Activated CD4-positive, alpha-beta T cell treated with anti-CD3 and anti-CD28 coated beads for 4 hours (primary cell): ENCODE measurements at regions not wholly inside any gene's neighbourhood (a gene's known extent, or its start where the extent isn't known, plus 50 kb on each side); places are given as distances from the start of the nearest gene placed in this dataset.
"Not testable (repeated sequence)": the region's sequence is repeated elsewhere in the genome, so short reads cannot be mapped to it uniquely, and the experiment has no call there.

Experiments
- DNase-seq, 2 donors: peaks; one replicate each; pipeline ENCODE4 v3.0.0-alpha.2; 2020

- no peak for DNase-seq
These were observed 80.0 kb downstream of the SHOX2 start for GRCh38 chr3:158026236-158026635.

GRCh38 chr3:158019897-158020296, 86.3 kb downstream of the SHOX2 start:
- DNase-seq = not testable (repeated sequence)

- DNase-seq = no peak
These were observed 87.8 kb downstream of the SHOX2 start for GRCh38 chr3:158018462-158018861.

- DNase-seq = no peak
These were observed 93.3 kb downstream of the SHOX2 start for GRCh38 chr3:158012901-158013300.

DNA sequence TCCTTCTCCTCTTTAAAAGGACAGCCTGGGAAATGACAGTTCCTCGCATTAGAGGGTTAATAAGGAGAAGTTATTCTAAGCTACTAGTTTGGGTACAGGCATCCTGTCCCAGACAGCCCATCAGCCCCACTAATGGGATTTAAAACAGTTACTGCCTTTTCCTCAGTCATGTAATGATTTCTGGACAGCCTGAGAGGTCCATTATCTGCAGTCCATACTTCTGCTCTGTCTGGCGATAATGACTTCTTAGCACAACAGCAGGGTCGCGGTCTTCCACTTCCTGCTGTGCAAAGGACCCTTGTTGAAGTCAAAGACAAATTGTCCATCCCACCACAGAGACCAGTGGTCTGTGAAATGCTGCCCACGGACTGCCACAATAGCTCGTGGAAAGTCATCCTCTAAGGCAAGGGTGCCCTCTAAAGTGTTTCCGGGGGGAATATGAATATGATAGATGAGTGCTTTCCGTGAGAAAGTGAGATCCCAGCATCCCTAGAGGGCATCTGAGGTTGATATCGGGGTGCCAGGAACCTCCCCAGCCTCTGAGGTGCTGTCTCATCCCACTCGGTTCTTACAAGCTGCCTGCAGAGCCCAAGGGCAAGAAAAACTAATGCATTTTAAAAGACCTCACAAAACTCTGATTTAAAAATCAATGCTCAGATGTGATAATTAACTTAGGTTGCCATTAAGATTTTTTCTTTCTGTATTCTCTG, 100.7 kb downstream of the SHOX2 start:
- no peak for DNase-seq

DNA sequence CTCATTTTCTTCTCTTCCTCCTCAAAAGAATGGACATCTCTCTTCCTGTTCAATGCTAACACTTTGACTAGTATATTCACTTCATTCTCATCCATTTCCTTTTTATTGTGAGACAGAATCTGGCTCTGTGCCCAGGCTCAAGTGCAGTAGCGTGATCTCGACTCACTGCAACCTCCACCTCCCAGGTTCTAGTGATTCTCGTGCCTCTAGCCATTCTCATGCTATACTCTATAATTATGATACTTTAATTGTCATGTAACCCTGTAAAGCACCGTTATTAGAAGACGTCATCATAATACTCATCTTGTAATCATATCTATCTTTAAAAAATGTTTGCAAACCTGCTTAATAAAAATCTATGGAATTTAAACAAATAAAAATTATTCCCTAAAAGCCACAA, 107.0 kb downstream of the SHOX2 start:
- DNase-seq = no peak

- DNase-seq = no peak
These were observed 123.9 kb downstream of the SHOX2 start for GRCh38 chr3:157982359-157982758.

GRCh38 chr3:157981819-157982218, 124.4 kb downstream of the SHOX2 start:
- no peak for DNase-seq

DNA sequence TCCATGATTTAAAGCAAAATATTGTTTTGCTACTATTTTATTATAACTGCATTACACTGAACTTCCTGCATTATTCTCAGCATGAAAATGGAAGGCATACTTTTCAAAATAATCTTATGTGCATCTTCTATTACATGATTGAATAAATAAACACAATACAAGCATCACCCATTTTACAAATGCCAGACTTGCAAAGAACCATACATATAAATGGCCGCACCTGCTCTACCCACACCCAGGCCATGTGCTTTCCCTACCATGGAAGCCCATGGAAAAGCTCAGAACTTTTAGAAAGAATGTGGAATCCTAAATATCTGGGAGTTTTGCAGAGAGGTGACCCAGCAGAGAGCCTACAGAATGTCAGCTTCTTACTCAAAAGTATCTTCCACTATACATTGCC, 127.2 kb downstream of the SHOX2 start:
- DNase-seq = no peak

- DNase-seq = no peak
These were observed 144.6 kb downstream of the SHOX2 start for GRCh38 chr3:157961665-157962064.

DNA sequence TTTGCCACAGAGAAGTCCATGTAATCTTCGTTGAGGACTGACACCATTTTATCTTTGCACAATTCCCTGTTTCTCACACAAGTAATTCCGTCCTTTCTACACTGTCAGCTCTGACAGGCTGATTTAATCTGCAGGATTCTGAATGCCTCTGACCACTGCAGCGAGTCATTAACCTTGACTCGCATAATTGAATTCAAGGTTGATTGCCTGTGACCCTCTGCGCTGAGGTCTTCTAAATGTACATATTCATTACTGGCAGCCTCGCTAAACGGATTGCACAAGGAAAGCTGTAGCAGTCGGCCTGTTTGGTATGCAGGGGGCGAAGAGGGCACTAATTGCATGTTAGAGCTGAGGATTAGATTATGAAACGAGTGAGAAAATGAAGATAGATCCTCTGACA, 147.8 kb downstream of the SHOX2 start:
- DNase-seq = no peak

DNA sequence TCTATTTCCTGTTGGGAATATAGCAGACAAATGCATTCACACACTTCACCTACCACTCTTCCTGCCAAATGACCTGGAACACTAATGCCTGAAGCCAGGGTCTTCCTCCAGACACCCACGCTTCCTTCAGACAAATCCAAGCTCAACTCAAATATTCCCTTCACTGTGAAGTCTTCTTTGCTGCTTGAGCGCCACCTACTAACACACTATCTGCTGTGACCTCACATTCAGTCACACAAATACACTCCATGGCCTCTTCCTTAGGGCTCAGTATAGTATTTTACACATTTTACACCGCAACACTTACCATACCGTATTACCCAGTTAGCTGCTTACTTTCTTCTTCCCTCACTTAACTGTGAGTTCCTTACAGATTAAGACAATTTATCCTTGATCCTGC, 149.4 kb downstream of the SHOX2 start:
- no peak for DNase-seq

- DNase-seq = no peak
These were observed 150.0 kb downstream of the SHOX2 start for GRCh38 chr3:157956176-157956575.

- no peak for DNase-seq
These were observed 152.7 kb downstream of the SHOX2 start for GRCh38 chr3:157953565-157953964.

DNA sequence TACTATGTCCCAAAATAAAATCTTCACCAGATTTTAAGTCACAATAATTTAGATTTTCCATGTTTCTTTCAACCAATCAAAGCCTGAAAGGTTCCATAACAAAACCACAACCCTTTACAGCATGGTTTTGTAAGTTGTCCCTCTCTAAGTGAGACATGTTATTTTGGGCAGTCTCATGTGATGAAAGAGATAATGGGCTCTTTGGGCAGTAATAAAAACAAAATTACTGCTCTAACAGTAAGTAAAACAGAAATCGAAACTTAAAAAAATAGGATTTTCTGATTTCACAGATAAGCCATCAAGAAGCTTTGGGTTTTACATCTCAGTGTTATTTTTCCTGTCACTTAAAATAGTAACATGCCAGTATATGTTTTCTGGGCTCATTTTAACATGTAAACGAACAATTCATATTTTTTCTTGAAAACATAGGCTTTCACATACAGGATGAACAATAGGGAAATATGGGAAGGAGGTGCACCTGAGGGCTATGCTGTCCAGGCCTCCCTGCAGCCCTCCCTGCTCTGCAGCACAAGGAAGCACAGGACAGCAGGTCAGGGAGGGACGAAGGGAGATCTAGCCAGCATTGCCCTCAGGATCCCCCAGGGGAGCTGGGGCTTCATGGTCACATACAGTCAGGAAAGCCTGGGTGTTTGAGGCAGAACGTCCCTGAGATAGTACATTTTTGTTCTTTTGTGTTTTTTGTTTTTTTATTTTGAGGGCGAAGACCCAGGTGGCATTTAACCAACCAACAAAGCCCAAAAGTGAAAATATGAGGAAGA, 157.4 kb downstream of the SHOX2 start:
- DNase-seq = no peak

GRCh38 chr3:157939166-157939565, 167.1 kb downstream of the SHOX2 start:
- DNase-seq = no peak

- no peak for DNase-seq
These were observed 168.0 kb downstream of the SHOX2 start for GRCh38 chr3:157938154-157938779.

DNA sequence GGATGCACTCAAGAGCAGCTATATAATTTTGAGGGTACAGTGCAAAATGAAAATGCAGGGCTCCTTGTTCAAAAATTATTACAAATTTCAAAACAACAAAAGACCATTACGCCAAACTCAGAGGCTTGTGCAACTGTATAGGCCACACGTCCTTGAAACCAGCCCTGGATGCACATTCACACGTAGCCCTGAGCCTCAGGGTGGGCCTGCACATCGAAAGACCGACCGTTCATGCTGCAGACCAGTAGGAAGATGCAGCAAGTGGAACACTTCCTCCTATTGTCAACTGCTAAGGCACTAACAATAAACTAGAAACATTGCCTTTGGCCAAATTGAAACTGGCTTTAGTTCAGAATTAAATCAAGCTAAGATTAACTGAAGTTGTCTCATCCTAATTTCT, 174.7 kb downstream of the SHOX2 start:
- DNase-seq = no peak

DNA sequence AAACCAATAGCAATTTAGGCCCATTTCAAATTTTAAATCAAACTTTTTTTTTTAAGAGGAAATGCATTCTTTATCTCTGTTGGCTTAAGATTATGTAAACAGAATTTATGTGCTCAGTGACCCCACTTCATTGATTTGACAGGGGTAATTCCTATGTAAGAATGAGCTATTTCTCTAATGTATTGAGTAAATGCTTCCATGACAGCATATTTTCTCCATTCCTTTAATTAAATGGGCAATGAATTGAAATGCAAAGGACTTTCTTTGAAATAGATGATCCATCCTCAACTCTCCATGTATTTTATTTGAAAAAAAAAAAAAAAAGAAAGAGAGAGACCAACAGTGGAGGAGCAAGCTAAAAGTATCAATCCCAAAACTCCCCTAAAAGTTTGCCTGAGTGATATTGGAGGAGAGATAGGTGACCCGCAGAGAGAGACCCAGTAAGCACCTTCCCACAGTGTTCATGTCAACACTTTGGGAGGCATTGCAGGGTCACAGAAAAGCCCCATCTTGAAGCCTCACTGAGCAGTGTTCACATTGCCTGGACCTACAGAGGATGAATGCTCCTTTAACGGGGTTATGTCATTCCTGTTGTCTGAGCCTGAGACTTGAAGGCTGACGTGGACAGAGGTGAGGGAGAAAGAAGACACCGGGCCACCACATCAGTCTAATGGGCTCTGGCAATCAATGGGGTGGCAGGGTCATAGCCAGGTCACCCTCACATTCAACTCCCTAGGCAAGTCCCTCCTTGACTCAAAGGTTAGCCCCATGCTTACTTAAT, 176.0 kb downstream of the SHOX2 start:
- no peak for DNase-seq

DNA sequence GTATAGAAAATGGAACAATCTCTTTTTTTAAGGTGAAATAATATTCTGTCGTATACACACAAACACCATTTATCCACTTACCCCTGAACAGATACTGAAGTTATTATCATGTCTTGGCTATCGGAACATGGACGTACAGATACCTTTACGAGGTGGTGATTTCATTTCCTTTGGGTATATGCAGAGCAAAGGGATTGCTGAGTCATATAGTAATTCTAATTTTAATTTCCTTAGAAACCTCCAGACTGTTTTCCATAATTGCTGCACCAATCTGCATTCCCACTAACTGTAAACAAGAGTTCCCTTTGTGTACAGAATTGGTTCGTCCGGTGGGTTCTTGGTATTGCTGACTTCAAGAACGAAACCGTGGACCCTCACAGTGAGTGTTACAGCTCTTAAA, 179.4 kb downstream of the SHOX2 start:
- DNase-seq = no peak

DNA sequence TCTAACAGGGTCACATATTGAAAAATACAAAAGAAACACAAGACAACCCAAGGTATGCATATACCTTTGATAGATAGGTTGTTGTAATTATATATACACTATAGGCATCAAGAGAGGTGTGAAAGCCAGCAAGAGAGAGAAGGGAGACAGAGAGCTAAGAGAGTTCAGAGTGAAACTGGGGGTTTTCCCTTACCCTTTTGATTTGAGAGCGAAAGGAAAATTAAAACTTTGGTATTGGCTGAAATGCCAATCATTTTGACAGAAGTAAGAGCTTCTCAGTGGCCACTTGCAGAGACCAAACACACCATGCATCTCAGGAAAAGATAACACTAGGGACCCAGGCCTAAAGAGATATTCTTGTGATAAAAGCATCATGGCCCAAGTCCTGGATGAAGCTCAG, 183.6 kb downstream of the SHOX2 start:
- no peak for DNase-seq

GRCh38 chr3:157921811-157922210, 184.4 kb downstream of the SHOX2 start:
- DNase-seq = no peak
